GM21576 (cell line): ENCODE measurements at regions not wholly inside any gene's neighbourhood (a gene's known extent, or its start where the extent isn't known, plus 50 kb on each side); places are given as distances from the start of the nearest gene placed in this dataset.

ENCODE experiments used
- ATAC-seq: cut with Tn5 transposase; IDR thresholded peaks from one replicate; pipeline ENCODE4 v1.9.1; 2021; ENCODE audit warnings: mild to moderate bottlenecking, moderate library complexity; ENCODE audit not compliant: unreplicated experiment

DNA sequence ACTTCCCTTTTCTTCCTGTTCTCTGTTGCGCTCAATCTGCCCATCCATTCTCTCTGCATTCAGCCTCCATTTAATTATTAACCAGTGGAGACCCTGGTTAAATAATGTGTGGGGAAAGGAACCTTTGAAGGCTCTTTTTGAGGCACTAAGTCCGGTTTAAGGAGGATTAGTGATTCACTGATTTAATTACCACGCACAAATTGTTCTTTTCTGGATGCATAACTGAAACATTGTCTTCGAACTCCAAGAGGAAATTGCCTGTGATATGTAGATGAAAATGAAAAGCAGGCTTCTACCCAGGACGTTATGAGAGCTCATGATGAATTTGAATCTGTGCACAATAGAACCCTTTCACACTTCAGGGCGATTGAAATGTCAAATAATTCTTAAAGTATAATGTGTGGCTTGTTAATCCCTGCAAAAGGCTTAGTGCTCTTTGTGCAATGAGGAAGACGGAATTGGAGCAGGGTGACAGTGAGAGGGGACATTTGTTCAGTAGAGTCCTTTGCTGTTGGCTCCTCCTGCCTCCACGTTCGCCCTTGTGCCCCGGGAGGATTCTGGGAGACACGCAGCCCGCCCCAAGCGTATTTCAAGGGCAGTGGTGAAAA is 51.1 kb upstream of the ZNF236 start:
- ATAC-seq, result no peak

DNA sequence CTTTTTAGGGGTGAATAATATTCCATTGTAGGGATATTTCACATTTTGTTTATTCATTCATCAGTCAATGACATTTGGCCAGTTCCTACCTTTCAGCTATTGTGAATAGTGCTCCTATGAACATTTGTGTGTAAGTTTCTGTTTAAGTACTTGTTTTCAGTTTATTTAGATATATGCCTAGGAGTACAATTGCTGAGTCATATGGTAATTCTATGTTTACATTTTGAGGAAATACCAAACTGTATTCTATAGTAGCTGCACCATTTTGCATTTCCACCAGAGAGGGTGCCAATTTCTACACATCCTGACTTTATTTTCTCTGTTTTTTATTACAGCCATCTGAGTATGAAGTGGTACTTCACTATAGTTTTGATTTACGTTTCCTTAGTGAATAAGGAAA is 54.4 kb upstream of the ZNF236 start:
- ATAC-seq, result no peak

GRCh38 chr18:76766429-76766828 is 55.9 kb upstream of the ZNF236 start:
- no peak for ATAC-seq

DNA sequence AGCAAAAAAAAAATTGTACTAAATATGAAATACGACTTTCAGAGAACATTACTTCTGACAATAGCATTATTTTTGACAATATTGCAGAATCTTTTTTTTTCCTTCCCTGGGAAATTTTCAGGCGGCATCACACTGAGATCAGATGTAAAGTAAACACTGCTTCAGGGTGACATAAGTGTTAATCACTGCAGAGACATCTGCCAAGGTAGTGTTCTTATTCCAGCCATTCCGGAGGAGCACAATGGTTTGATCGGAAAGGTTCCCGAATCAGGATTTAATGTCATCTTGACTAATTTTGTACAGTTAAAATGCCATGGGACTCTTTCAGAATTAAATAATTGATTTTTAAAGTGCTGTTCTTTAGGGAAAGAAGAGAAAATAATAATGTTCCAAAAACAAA is 56.7 kb upstream of the ZNF236 start:
- no peak for ATAC-seq

GRCh38 chr18:76764291-76764901 is 58.0 kb upstream of the ZNF236 start:
- ATAC-seq, result no peak

GRCh38 chr18:76759056-76759455 is 63.3 kb upstream of the ZNF236 start:
- ATAC-seq, result no peak

- ATAC-seq, result no peak
Observed at GRCh38 chr18:76757925-76758324, 64.4 kb upstream of the ZNF236 start.

GRCh38 chr18:76757335-76757734 is 65.0 kb upstream of the ZNF236 start:
- ATAC-seq, result no peak

DNA sequence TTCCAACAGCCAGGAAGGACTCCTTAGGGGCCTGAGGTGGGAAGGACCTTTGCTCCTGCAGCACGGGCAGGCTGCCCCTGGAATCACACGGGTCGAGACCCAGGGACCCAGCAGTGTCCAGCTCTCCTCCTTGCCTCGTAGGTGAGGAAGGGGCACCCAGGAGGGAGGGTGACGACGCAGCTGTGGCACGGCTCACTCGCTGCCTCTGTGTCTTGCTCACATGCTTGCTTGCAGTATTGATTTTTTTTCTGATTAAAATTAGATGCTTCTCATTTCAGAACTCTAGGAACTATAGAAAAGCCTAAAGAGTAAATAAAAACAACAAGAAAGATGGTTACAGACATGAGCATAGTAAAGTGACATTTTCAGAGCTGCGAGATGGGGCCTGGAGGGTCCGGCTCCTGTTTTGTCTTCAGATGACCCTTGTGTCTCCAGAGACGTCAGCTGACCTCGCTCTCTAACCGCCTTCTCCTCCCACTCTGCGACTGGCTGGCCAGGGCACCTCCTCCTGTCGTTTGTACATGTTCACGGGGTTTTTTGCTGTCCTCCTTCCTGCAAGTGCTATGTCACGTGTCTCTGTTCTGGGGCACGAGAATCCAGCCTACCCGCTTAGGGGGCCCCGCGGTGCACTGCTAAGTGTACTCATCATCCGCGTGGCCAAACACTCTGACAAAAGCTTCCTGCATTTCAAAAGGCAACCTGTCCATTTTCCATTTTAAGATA is 65.7 kb upstream of the ZNF236 start:
- no peak for ATAC-seq

- ATAC-seq, result no peak
Observed at GRCh38 chr18:76754351-76754750, 68.0 kb upstream of the ZNF236 start.

DNA sequence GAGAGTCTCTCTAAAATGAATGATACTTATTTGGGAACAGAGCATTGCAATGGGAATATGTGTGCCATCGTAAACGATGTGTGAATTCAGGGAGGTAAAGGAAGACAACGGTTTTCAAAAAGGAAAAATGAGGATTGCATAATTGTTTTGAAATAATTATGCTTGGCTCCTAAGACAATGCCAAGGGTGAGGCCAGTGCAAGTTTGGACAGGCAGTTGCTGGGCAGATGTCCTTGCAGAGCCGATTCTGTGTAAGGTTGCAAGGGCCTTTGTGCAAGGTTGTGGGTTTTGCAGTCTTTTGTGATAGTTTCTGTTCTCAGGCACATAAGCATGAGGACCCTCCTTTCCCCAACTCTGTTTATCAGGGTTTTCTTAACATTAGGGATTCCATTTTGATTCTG is 70.0 kb upstream of the ZNF236 start:
- no peak for ATAC-seq

- no peak for ATAC-seq
Observed at GRCh38 chr18:76750917-76751890, 71.2 kb upstream of the ZNF236 start.

GRCh38 chr18:76750269-76750668 is 72.1 kb upstream of the ZNF236 start:
- ATAC-seq, result no peak

GRCh38 chr18:76747676-76748075 is 74.7 kb upstream of the ZNF236 start:
- ATAC-seq, result no peak

GRCh38 chr18:76741346-76741745 is 81.0 kb upstream of the ZNF236 start:
- no peak for ATAC-seq

- no peak for ATAC-seq
Observed at GRCh38 chr18:76736309-76736708, 86.0 kb upstream of the ZNF236 start.

DNA sequence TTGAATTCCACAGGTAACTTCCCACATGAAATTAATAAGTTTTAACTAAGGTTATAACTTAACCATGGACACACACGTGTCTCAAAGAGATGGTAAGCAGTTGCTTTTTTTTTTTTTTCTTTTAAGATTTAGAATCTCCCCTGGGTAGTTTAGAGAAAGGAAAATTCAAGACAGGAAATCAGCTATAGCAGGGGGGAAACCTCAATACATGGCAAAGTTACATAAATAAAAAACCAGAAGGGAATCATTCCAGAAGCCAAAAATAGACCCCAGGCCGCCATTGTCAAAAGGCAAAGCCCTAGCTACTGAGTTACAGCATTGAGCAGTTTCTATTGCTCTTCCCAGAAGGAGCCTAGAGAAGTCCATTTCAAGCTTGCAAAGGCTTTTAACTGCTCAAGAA is 91.5 kb upstream of the ZNF236 start:
- no peak for ATAC-seq

DNA sequence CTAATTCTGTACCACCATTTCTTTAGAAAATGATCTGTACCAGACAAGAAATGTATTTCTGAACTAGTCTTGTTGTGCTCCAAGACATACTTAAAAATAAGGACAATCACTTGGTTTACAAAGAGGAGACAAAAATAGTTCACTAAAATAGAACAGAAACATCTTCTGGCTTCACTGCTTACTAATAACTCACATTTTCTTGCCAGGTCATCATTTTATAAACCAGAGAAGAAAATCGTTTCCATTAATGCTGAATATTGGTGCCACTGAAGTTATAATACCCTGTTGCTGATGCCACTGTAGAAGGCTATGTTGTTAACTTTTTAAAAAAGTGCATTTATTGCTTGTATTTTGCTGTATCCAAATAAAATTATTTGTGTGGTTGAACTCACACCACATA is 94.8 kb upstream of the ZNF236 start:
- ATAC-seq, result no peak

DNA sequence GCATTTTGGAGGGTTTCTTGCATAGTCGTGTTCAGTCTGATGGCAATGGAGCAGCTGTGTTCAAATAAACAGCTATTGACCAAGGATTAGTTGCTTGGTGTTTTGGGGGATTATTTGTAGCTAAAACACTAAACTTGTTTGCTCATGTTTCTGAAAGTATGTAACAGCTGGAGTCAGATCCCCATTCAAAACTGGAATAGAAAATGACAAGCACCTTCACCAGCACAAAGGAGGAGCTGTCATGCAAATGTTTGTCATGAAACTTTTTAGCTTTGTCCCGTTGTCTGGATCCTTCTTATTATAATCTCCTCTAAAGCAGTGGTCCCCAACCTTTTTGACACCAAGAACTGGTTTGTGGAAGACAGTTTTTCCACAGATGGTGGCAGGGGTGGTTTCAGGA is 96.9 kb upstream of the ZNF236 start:
- ATAC-seq, result no peak

DNA sequence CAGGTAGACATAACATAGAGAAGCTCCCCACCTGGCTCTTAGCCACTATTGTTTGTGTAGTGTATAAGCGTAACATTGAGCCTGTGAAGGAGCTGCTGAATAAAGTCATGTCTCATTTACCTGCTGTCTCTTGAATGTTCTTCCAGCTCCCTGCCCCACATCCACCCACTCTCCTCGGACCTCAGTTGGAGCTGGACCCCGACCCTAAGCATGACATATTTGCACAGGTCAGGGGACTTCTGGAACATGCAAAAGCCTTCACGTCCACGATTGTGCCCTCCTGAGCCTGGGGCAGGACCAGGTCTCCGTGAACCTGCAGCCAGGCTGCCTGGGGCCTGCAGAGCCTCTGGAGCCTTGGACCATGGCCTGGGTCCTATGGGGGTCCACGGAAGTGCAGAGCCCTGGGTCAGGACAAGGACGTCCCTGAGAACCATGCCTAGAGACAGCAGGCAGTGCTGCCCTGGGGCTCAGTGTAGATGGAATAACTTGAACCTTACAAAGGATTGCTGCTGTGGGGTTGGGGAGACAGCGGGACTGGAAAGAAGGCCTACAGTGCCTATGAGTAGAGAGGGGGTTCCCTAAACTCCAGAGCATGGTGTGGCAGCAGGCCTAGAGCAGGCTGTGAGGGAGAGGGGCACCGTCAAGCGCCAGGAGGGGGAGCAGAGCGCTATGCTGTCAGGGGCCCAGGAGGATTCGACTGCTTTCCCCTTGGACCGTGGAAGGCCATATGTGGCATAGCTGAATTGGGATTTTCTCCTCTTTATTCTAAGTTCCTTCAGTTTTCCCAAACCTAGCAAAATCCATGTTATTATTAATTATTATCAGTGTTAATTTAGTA is 99.9 kb upstream of the ZNF236 start:
- ATAC-seq, result no peak
